Neuronal stem cell (in vitro differentiated cells): ENCODE measurements at regions not wholly inside any gene's neighbourhood (a gene's known extent, or its start where the extent isn't known, plus 50 kb on each side); places are given as distances from the start of the nearest gene placed in this dataset.

Experiments
- DNase-seq: peaks from one replicate; pipeline ENCODE4 v3.0.0-alpha.2; 2013; ENCODE audit warnings: low spot score
- H2AFZ ChIP-seq: one replicate; pipeline ENCODE4 v1.6.1; 2013; ENCODE audit warnings: mild to moderate bottlenecking, low read length, inconsistent platforms
- H2AK5ac ChIP-seq: 2 replicates; pipeline ENCODE4 v1.6.1; 2013; ENCODE audit warnings: low read depth, mild to moderate bottlenecking, inconsistent platforms, low read length, moderate library complexity, mixed read lengths
- H2BK120ac ChIP-seq: 2 replicates; pipeline ENCODE4 v1.6.1; 2013; ENCODE audit warnings: low read depth, mild to moderate bottlenecking, inconsistent platforms, low read length, moderate library complexity, mixed read lengths
- H2BK12ac ChIP-seq: one replicate; pipeline ENCODE4 v1.6.1; 2013; ENCODE audit warnings: low read length, inconsistent platforms
- H2BK15ac ChIP-seq: 2 replicates; pipeline ENCODE4 v1.6.1; 2013; ENCODE audit warnings: mild to moderate bottlenecking, low read length, inconsistent platforms, mixed read lengths
- H2BK5ac ChIP-seq: one replicate; pipeline ENCODE4 v1.6.1; 2013; ENCODE audit warnings: inconsistent platforms, mild to moderate bottlenecking, low read length, moderate library complexity
- H3K14ac ChIP-seq: one replicate; pipeline ENCODE4 v1.6.1; 2013; ENCODE audit warnings: low read length, inconsistent platforms
- H3K18ac ChIP-seq: 2 replicates; pipeline ENCODE4 v1.6.1; 2013; ENCODE audit warnings: low read length, inconsistent platforms
- H3K23ac ChIP-seq: 2 replicates; pipeline ENCODE4 v1.6.1; 2013; ENCODE audit warnings: low read depth, mild to moderate bottlenecking, mixed read lengths, low read length, inconsistent platforms; ENCODE audit not compliant: poor library complexity
- H3K27ac ChIP-seq: replicated peaks from 3 replicates; pipeline ENCODE4 v1.5.1; 2013; ENCODE audit warnings: low read length, inconsistent platforms
- H3K27me3 ChIP-seq, 3 experiments: 2 replicates each; pipeline ENCODE4 v1.6.1; 2013; ENCODE audit warnings: low read length in 3 of 3, mild to moderate bottlenecking in 2 of 3, inconsistent platforms in 1 of 3, low read depth in 1 of 3, mixed read lengths in 1 of 3, moderate library complexity in 1 of 3; ENCODE audit not compliant: control insufficient read depth in 3 of 3, insufficient read depth in 3 of 3
- H3K36me3 ChIP-seq, 2 donors: replicated peaks in 1 of 2; 2 replicates each; pipeline ENCODE4 v1.6.1; 2013; ENCODE audit warnings: low read length in 2 of 2; ENCODE audit not compliant: control insufficient read depth in 2 of 2, insufficient read depth in 2 of 2
- H3K4ac ChIP-seq: 2 replicates; pipeline ENCODE4 v1.6.1; 2013; ENCODE audit warnings: inconsistent platforms, mild to moderate bottlenecking, low read length, moderate library complexity
- H3K4me1 ChIP-seq, 2 donors: 1 replicate in 1 of 2; 2 replicates in 1 of 2; pipeline ENCODE4 v1.6.1; 2013; ENCODE audit warnings: low read length in 2 of 2, low read depth in 1 of 2; ENCODE audit not compliant: control insufficient read depth in 2 of 2, insufficient read depth in 1 of 2
- H3K4me2 ChIP-seq: one replicate; pipeline ENCODE4 v1.6.1; 2013; ENCODE audit warnings: mild to moderate bottlenecking, low read length, inconsistent platforms; ENCODE audit not compliant: insufficient read depth, poor library complexity, severe bottlenecking
- H3K4me3 ChIP-seq, 2 donors: 2 replicates each; pipeline ENCODE4 v1.5.1; 2013; ENCODE audit warnings: low read length in 2 of 2, mild to moderate bottlenecking in 2 of 2, inconsistent platforms in 1 of 2, moderate library complexity in 1 of 2
- H3K79me1 ChIP-seq: one replicate; pipeline ENCODE4 v1.6.1; 2013; ENCODE audit warnings: low read depth, mild to moderate bottlenecking, inconsistent platforms, low read length, moderate library complexity
- H3K9ac ChIP-seq: one replicate; pipeline ENCODE4 v1.6.1; 2013; ENCODE audit warnings: mild to moderate bottlenecking, low read depth, low read length, inconsistent platforms; ENCODE audit not compliant: poor library complexity
- H3K9me3 ChIP-seq, 2 donors: replicated peaks in 1 of 2; 2 replicates each; pipeline versions ENCODE3 to v1.6.1; 2013; ENCODE audit warnings: low read length in 2 of 2, mild to moderate bottlenecking in 2 of 2, inconsistent platforms in 1 of 2, low read depth in 1 of 2, mixed read lengths in 1 of 2, moderate library complexity in 1 of 2; ENCODE audit not compliant: control insufficient read depth in 2 of 2, insufficient read depth in 1 of 2
- H4K8ac ChIP-seq: one replicate; pipeline ENCODE4 v1.6.1; 2013; ENCODE audit warnings: low read depth, mild to moderate bottlenecking, inconsistent platforms, low read length, moderate library complexity
- H4K91ac ChIP-seq: one replicate; pipeline ENCODE4 v1.6.1; 2013; ENCODE audit warnings: low read length, low read depth, mild to moderate bottlenecking, inconsistent platforms; ENCODE audit not compliant: poor library complexity
- WGBS, 2 donors: extraction: QIAGEN DNeasy Blood & Tissue Kit; methylation state at CpG; one replicate each; pipeline ENCODE4 v1.1.7; 2013; ENCODE audit warnings: missing lambda C conversion rate in 2 of 2, mixed read lengths in 1 of 2; ENCODE audit not compliant: insufficient read length in 2 of 2, insufficient replicate concordance in 1 of 2; ENCODE audit errors: extremely low coverage in 2 of 2; 5-methylcytosine and 5-hydroxymethylcytosine counted together

- H3K4me2 ChIP-seq = no peak overlapping the region
- no peak overlapping the region for H3K14ac ChIP-seq
- H3K23ac ChIP-seq = no peak overlapping the region
- H2AFZ ChIP-seq = no peak overlapping the region
- H2BK120ac ChIP-seq = no peak overlapping the region
- no peaks in the 10 kb centered on the region for H3K27me3 ChIP-seq
- H2BK15ac ChIP-seq = no peak overlapping the region
- H2BK5ac ChIP-seq = no peak overlapping the region
- no peak overlapping the region for H3K27ac ChIP-seq
- no peak overlapping the region for H3K18ac ChIP-seq
- no peak overlapping the region for H4K91ac ChIP-seq
- no CpG with 5 or more reads among the region's 4 CpGs for WGBS, 2 donors
- no peak for DNase-seq
- H2BK12ac ChIP-seq = no peak overlapping the region
- H3K9me3 ChIP-seq = no peaks in the 10 kb centered on the region
- H2AK5ac ChIP-seq = no peak overlapping the region
- no peaks in the 10 kb centered on the region for H3K36me3 ChIP-seq
- no peaks in the 10 kb centered on the region for H3K79me1 ChIP-seq
- no peak overlapping the region for H3K4me3 ChIP-seq
- no peak overlapping the region for H3K4ac ChIP-seq
- no peaks in the 10 kb centered on the region for H3K4me1 ChIP-seq
- no peak overlapping the region for H3K9ac ChIP-seq
- no peak overlapping the region for H4K8ac ChIP-seq
Observed at GRCh38 chr5:36770125-36770524, 106.4 kb upstream of the NIPBL start.

- Histone ChIP-seq H2BK120ac (no peak overlapping the region), H3K9ac (no peak overlapping the region), H2AK5ac (no peak overlapping the region), H3K23ac (no peak overlapping the region), H3K4ac (no peak overlapping the region), H3K79me1 (no peaks in the 10 kb centered on the region), H3K27ac (no peak overlapping the region), H3K4me2 (no peak overlapping the region), H3K27me3 (no peaks in the 10 kb centered on the region), H4K8ac (no peak overlapping the region), H2BK5ac (no peak overlapping the region), H4K91ac (no peak overlapping the region), H2BK15ac (no peak overlapping the region), H2AFZ (no peak overlapping the region), H2BK12ac (no peak overlapping the region), H3K4me1 (no peaks in the 10 kb centered on the region), H3K9me3 (no peaks in the 10 kb centered on the region), H3K36me3 (no peaks in the 10 kb centered on the region), H3K18ac (no peak overlapping the region), H3K14ac (no peak overlapping the region), H3K4me3 (no peak overlapping the region)
- DNase-seq = no peak
- no CpG with 5 or more reads among the region's 3 CpGs for WGBS, 2 donors
Observed at GRCh38 chr5:36772276-36773140, 104.1 kb upstream of the NIPBL start.

DNA sequence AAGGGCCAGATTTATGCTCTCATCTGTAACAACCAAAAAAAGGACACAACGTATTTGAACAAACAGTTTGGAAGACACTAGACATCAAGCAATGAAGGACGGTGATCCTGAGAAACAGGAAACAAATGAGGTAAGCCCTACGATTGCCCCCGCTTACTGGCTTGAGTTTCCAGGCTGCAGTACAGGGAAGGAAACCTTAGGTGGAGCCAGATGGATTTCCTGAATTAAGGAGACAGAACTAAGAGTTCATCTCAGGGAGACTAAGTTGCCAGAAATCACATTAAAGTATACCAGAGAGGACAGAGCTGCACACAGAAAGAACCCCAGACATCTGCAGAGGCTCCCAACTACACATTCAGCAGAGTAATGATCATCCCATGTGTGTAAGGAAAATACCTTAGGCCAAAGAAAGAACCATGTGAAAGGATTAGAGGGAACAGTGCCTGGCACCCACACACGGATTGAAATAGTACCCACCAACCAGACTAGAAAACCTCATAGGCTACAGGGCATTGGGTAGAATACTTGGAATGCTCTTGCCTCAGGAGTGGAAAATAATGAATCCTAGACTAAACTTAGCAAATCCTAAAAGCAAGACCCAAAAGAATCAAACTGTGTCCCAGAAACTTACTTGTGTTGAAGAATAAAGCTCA, 99.3 kb upstream of the NIPBL start:
- H3K27me3 ChIP-seq = no peaks in the 10 kb centered on the region
- H3K9ac ChIP-seq = no peak overlapping the region
- no peak overlapping the region for H2BK15ac ChIP-seq
- no peak overlapping the region for H3K18ac ChIP-seq
- no CpG with 5 or more reads among the region's 5 CpGs for WGBS, 2 donors
- no peak overlapping the region for H2BK12ac ChIP-seq
- no peaks in the 10 kb centered on the region for H3K4me1 ChIP-seq
- no peak overlapping the region for H2BK5ac ChIP-seq
- no peak overlapping the region for H2BK120ac ChIP-seq
- no peaks in the 10 kb centered on the region for H3K36me3 ChIP-seq
- no peaks in the 10 kb centered on the region for H3K9me3 ChIP-seq
- H2AK5ac ChIP-seq = no peak overlapping the region
- H4K8ac ChIP-seq = no peak overlapping the region
- no peak overlapping the region for H3K23ac ChIP-seq
- H4K91ac ChIP-seq = no peak overlapping the region
- peak; percentile 20 for DNase-seq
- no peaks in the 10 kb centered on the region for H3K79me1 ChIP-seq
- H2AFZ ChIP-seq = peak overlapping the region; percentile 74
- no peak overlapping the region for H3K4ac ChIP-seq
- no peak overlapping the region for H3K27ac ChIP-seq
- H3K4me3 ChIP-seq = no peak overlapping the region
- no peak overlapping the region for H3K4me2 ChIP-seq
- H3K14ac ChIP-seq = no peak overlapping the region

DNA sequence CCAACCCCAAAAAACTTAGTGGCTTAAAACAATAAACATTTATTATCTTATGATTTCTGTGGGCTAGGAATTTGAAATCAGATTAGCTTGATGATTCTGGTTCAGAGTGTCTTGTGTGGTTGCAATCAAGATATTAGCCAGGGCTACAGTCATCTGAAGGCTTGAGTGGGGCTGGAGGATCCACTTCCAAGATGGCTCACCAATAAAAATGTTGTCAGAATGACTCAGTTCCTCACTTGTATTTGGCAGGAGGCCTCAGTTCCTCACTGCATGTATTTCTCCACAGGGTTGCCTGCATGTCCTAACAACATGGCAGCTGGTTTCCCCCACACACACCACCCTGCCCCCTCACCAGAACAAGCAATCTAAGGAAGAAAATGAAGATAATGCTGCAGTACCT, 98.2 kb upstream of the NIPBL start:
- Histone ChIP-seq H2BK12ac (no peak overlapping the region), H3K27ac (no peak overlapping the region), H3K14ac (no peak overlapping the region), H2BK120ac (no peak overlapping the region), H3K4ac (no peak overlapping the region), H3K9me3 (no peaks in the 10 kb centered on the region), H4K8ac (no peak overlapping the region), H3K4me3 (no peak overlapping the region), H3K4me1 (no peaks in the 10 kb centered on the region), H2BK5ac (no peak overlapping the region), H3K23ac (no peak overlapping the region), H2AFZ (no peak overlapping the region), H3K9ac (no peak overlapping the region), H3K18ac (no peak overlapping the region), H3K27me3 (no peaks in the 10 kb centered on the region), H3K36me3 (no peaks in the 10 kb centered on the region), H2BK15ac (no peak overlapping the region), H3K4me2 (no peak overlapping the region), H3K79me1 (no peaks in the 10 kb centered on the region), H2AK5ac (no peak overlapping the region), H4K91ac (no peak overlapping the region)
- no peak for DNase-seq
